ENCODE measurements at regions not wholly inside any gene's neighbourhood (a gene's known extent, or its start where the extent isn't known, plus 50 kb on each side); places are given as distances from the start of the nearest gene placed in this dataset.

DNA sequence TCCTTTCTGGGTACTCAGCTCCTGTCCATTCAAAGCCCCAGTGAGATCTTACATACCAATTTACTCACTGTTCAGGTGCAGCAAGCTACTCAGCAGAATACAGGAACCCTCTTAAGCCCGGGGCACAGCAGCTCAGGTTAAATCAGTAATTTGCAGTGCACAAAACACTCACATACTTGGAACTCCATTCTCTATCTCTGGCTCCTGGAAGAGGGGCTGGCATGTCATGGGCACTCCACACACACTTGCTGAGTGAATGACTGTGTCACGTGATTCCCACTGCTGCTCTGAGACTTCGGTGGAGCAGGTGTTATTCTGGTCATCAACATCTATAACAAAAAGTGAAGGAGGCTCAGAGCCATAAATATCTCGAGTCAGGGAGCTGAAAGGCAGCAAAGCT, 157.3 kb upstream of the BDNF start:
- TF ChIP-seq TAF1 (IDR thresholded peaks at IDR 0.05; ENCODE audit: low read depth, low read length) (no peak), POLR2A (IDR thresholded peaks at IDR 0.05; ENCODE audit: low read depth, low read length) (no peak), POLR2AphosphoS5 (IDR thresholded peaks at IDR 0.05; ENCODE audit: low read depth, low read length) (no peak), POU2F2 (IDR thresholded peaks at IDR 0.05; ENCODE audit: low read depth, low read length) (no peak), PAX5 (IDR thresholded peaks at IDR 0.05; ENCODE audit: insufficient read depth, low read length, severe bottlenecking) (no peak), SPI1 (IDR thresholded peaks at IDR 0.05; ENCODE audit: low read depth, low read length) (no peak)
